Right lobe of liver (tissue), 4 donors: ENCODE measurements at regions not wholly inside any gene's neighbourhood (a gene's known extent, or its start where the extent isn't known, plus 50 kb on each side); places are given as distances from the start of the nearest gene placed in this dataset.

Experiments
- CTCF ChIP-seq, 4 donors: fragments of 200-600 bp in 3 of 4; fragments of 450-650 bp in 1 of 4; IDR thresholded peaks; one replicate each; pipeline versions ENCODE4 v1.5.1 to v1.8.0; 2016 to 2022; ENCODE audit warnings: antibody characterized with exemption in 4 of 4, mild to moderate bottlenecking in 2 of 4
- POLR2A ChIP-seq: fragments of 450-650 bp; IDR thresholded peaks from one replicate; pipeline ENCODE4 v1.6.1; 2017; ENCODE audit warnings: antibody characterized with exemption, mild to moderate bottlenecking
- donor health status: DM: no; HTN: no; CAD: no.
- donor health status: DM: no; HTN: no; CAD: no.
- donor health status: DM: no; HTN: yes; CAD: no.

- no peak for TF ChIP-seq POLR2A
- TF ChIP-seq CTCF (IDR thresholded peaks at IDR 0.05), result no peak
Measured at GRCh38 chr10:108632144-108632543, 1291.2 kb downstream of the XPNPEP1 start.
